Endodermal cell (in vitro differentiated cells): ENCODE measurements at regions not wholly inside any gene's neighbourhood (a gene's known extent, or its start where the extent isn't known, plus 50 kb on each side); places are given as distances from the start of the nearest gene placed in this dataset.

Experiments
- DNase-seq: peaks from one replicate; pipeline ENCODE4 v3.0.0-alpha.2; 2017
- H3K27ac ChIP-seq: 2 replicates; pipeline ENCODE4 v1.5.1; 2013; ENCODE audit warnings: mild to moderate bottlenecking, low read depth, low read length, moderate library complexity
- H3K27me3 ChIP-seq: 2 replicates; pipeline ENCODE4 v1.6.1; 2013; ENCODE audit warnings: mild to moderate bottlenecking, low read length, moderate library complexity; ENCODE audit not compliant: insufficient read depth, control insufficient read depth, poor library complexity, severe bottlenecking
- H3K36me3 ChIP-seq: 2 replicates; pipeline ENCODE4 v1.7.0; 2013; ENCODE audit warnings: mild to moderate bottlenecking, low read length, moderate library complexity; ENCODE audit not compliant: control insufficient read depth, insufficient read depth
- H3K4me1 ChIP-seq: one replicate; pipeline ENCODE4 v1.7.0; 2013; ENCODE audit warnings: low read length; ENCODE audit not compliant: control insufficient read depth, insufficient read depth
- H3K4me3 ChIP-seq: 2 replicates; pipeline ENCODE4 v1.5.1; 2013; ENCODE audit warnings: mild to moderate bottlenecking, low read length, moderate library complexity
- H3K9ac ChIP-seq: 2 replicates; pipeline ENCODE4 v1.6.1; 2013; ENCODE audit warnings: mild to moderate bottlenecking, low read length, moderate library complexity; ENCODE audit not compliant: poor library complexity, severe bottlenecking; ENCODE audit errors: extremely low read depth
- H3K9me3 ChIP-seq: 2 replicates; pipeline ENCODE4 v1.6.1; 2013; ENCODE audit warnings: mild to moderate bottlenecking, low read length, moderate library complexity; ENCODE audit not compliant: control insufficient read depth
- H3K27ac Mint-ChIP-seq: 2 replicates; pipeline ENCODE4 v1.8.0; 2020; ENCODE audit warnings: mixed read lengths
- H3K27me3 Mint-ChIP-seq: 2 replicates; pipeline ENCODE4 v1.8.0; 2021; ENCODE audit warnings: mild to moderate bottlenecking, mixed read lengths; ENCODE audit not compliant: insufficient read depth
- H3K36me3 Mint-ChIP-seq: 2 replicates; pipeline ENCODE4 v1.8.0; 2020; ENCODE audit warnings: low read depth, mixed read lengths
- H3K4me1 Mint-ChIP-seq: 2 replicates; pipeline ENCODE4 v1.8.0; 2020; ENCODE audit warnings: mixed read lengths
- H3K4me3 Mint-ChIP-seq: 2 replicates; pipeline ENCODE4 v1.8.0; 2020; ENCODE audit warnings: mild to moderate bottlenecking, moderate library complexity, mixed read lengths
- H3K9me3 Mint-ChIP-seq: 2 replicates; pipeline ENCODE4 v1.8.0; 2020; ENCODE audit warnings: mild to moderate bottlenecking, mixed read lengths
- WGBS, 2 experiments: methylation state at CpG; one replicate each; pipeline versions ENCODE4 v1.1.5 to v1.1.7; 2013; ENCODE audit warnings: missing lambda C conversion rate in 2 of 2, mixed read lengths in 1 of 2; ENCODE audit not compliant: insufficient coverage in 1 of 2, insufficient read length in 1 of 2; 5-methylcytosine and 5-hydroxymethylcytosine counted together
- TF ChIP-seq, protein P1 (sequence below): fragments of 200-600 bp; sonication (generic); conservative IDR thresholded peaks from 2 replicates; pipeline ENCODE4 v1.5.0; 2021; ENCODE audit warnings: antibody characterized with exemption, mild to moderate bottlenecking

DNA sequence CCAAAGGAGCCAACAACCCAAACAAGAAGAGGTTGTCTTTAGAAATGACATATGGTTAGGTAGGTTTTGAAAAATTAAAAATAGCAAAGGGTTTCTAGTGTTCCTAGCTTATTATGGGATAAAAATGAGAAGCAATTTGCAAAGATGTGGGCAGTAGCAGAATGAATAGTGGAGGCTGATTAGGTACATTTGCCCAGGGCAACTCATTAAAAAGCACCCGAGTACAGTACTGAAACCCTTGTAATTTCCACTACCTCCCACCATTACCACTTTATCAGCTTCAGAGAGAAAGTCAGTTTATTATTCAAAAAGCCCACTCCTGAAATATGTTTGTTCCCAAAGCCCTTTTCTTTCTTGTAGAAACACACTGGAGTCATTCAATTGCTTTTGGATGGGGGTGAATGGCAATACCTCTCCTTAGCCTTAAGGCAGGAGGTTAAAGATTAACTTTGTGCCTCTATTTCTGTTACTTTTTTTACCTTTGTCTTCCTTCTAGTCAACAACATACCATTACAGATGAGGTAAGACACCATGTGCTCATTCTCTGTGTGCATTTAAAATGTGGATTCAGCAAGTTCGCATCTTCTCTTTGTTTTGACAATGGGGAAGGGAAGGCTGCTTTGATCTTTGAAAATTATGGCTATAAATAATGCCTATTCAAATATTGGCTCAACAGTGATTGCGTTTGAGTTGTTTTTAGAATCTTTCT lies 353.8 kb upstream of the CASK start:
- 94% methylated on average over 2 of the region's 3 CpGs; no CpG with 5 or more reads in 1 of the 2 experiments for WGBS, 2 experiments
- Histone ChIP-seq H3K27me3 (no peaks in the 10 kb centered on the region), H3K9me3 (no peaks in the 10 kb centered on the region), H3K4me1 (no peaks in the 10 kb centered on the region), H3K9ac (no peak overlapping the region), H3K27ac (no peak overlapping the region), H3K36me3 (no peaks in the 10 kb centered on the region), H3K4me3 (no peak overlapping the region)
- TF ChIP-seq, protein P1, sequence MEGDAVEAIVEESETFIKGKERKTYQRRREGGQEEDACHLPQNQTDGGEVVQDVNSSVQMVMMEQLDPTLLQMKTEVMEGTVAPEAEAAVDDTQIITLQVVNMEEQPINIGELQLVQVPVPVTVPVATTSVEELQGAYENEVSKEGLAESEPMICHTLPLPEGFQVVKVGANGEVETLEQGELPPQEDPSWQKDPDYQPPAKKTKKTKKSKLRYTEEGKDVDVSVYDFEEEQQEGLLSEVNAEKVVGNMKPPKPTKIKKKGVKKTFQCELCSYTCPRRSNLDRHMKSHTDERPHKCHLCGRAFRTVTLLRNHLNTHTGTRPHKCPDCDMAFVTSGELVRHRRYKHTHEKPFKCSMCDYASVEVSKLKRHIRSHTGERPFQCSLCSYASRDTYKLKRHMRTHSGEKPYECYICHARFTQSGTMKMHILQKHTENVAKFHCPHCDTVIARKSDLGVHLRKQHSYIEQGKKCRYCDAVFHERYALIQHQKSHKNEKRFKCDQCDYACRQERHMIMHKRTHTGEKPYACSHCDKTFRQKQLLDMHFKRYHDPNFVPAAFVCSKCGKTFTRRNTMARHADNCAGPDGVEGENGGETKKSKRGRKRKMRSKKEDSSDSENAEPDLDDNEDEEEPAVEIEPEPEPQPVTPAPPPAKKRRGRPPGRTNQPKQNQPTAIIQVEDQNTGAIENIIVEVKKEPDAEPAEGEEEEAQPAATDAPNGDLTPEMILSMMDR = no peak
- H3K36me3 Mint-ChIP-seq = no peaks in the 10 kb centered on the region
- no peak overlapping the region for H3K4me3 Mint-ChIP-seq
- peaks cover 23% of the 10 kb centered on the region for H3K9me3 Mint-ChIP-seq
- no peak overlapping the region for H3K27ac Mint-ChIP-seq
- no peaks in the 10 kb centered on the region for H3K27me3 Mint-ChIP-seq
- H3K4me1 Mint-ChIP-seq = peaks cover 4% of the 10 kb centered on the region
- DNase-seq = no peak

DNA sequence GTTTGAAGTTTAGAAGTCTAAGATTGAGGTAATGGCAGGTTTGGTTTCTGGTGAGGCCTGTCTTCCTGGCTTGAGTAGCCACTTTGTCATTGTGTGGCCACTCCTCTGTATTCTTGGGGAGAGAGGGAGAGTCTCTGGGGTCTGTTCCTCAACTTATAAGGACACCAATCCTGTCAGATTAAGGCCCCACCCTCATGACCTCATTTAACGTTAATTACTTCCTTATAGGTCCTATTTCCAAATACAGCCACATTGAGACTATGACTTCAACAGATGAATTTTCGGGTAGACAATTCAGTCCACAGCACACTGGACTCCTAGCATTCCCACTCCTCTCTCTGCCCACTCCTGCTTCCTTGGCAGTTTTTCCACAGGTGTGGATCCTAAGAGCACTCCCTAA lies 350.8 kb upstream of the CASK start:
- no peaks in the 10 kb centered on the region for H3K36me3 Mint-ChIP-seq
- H3K36me3 ChIP-seq = no peaks in the 10 kb centered on the region
- H3K9ac ChIP-seq = no peak overlapping the region
- no peak overlapping the region for H3K4me3 Mint-ChIP-seq
- H3K27ac ChIP-seq = no peak overlapping the region
- peaks cover 4% of the 10 kb centered on the region for H3K4me1 Mint-ChIP-seq
- H3K9me3 ChIP-seq = no peaks in the 10 kb centered on the region
- TF ChIP-seq, protein P1 = no peak
- H3K27ac Mint-ChIP-seq = no peak overlapping the region
- peaks cover 14% of the 10 kb centered on the region for H3K9me3 Mint-ChIP-seq
- no peak overlapping the region for H3K4me3 ChIP-seq
- no peaks in the 10 kb centered on the region for H3K27me3 ChIP-seq
- H3K4me1 ChIP-seq = no peaks in the 10 kb centered on the region
- H3K27me3 Mint-ChIP-seq = no peaks in the 10 kb centered on the region
- DNase-seq = no peak
- 87 to 100% methylated on average over 1 to 2 of the region's 2 CpGs for WGBS, 2 experiments

DNA sequence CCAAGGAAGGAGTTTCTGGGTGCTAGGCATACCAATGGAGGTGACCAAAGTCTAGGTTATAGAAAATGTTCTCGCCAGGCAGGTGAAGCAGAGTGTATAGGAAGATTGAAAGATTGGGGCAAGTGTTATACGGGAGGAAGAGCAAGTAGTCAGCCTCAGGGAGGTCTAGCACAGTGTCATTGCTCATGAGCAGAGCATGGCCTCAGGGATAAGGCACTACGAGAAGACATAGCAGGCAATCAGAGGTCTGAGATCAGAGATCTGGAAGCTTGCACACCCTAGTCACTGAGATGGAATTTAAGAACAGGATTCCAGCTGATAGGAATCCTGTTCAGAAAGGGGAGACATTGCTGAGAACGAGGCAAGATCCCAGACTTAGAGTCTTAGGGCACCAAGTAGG lies 350.0 kb upstream of the CASK start:
- WGBS, 2 experiments = 88 to 89% methylated on average over 2 to 4 of the region's 4 CpGs
- Histone ChIP-seq H3K9me3 (no peaks in the 10 kb centered on the region), H3K36me3 (no peaks in the 10 kb centered on the region), H3K9ac (no peak overlapping the region), H3K27me3 (no peaks in the 10 kb centered on the region), H3K4me1 (no peaks in the 10 kb centered on the region), H3K4me3 (no peak overlapping the region), H3K27ac (no peak overlapping the region)
- TF ChIP-seq, protein P1 = no peak
- no peak for DNase-seq
- Mint-ChIP-seq H3K36me3 (no peaks in the 10 kb centered on the region), H3K27me3 (no peaks in the 10 kb centered on the region), H3K27ac (no peak overlapping the region), H3K4me1 (peaks cover 4% of the 10 kb centered on the region), H3K4me3 (no peak overlapping the region), H3K9me3 (peaks cover 17% of the 10 kb centered on the region)
